Endothelial cell of umbilical vein (primary cell): ENCODE measurements at regions not wholly inside any gene's neighbourhood (a gene's known extent, or its start where the extent isn't known, plus 50 kb on each side); places are given as distances from the start of the nearest gene placed in this dataset.

Source experiments
- BruUV-seq: library from RNA; stranded (reverse); fragments of 400-500 nt; replicated peaks from 2 replicates; lab custom pipeline; 2021; lab: Mats Ljungman, UMichigan
- CTCF ChIA-PET: fragments of 300-600, 350-600 bp; sonication (Branson Sonifier 250); formaldehyde crosslinking; loops from one replicate; lab custom pipeline; 2021; ENCODE audit warnings: antibody characterized with exemption, inconsistent platforms; lab: Charles Lee
- POLR2A ChIA-PET: fragments of 300-600, 350-600 bp; sonication (Branson Sonifier 250); formaldehyde crosslinking; loops from one replicate; lab custom pipeline; 2021; ENCODE audit warnings: antibody characterized with exemption, inconsistent platforms; lab: Charles Lee
- DNase-seq: peaks from one replicate; pipeline ENCODE4 v3.0.0-alpha.2; 2011; ENCODE audit warnings: low read depth, low spot score
- FAIRE-seq: peaks from 2 replicates; lab custom pipeline; 2011; peaks lifted over from hg19 to GRCh38; lab: Jason Lieb, UNC
- H2AFZ ChIP-seq: 2 replicates; pipeline ENCODE4 v1.6.0; 2012; ENCODE audit warnings: low read depth, low read length, control low read depth, inconsistent platforms
- H3K27ac ChIP-seq: 2 replicates; pipeline ENCODE4 v1.5.1; 2011; ENCODE audit warnings: low read depth, mild to moderate bottlenecking, control low read depth, low read length, moderate library complexity; ENCODE audit not compliant: insufficient read depth
- H3K27me3 ChIP-seq, 2 experiments: 2 replicates each; pipeline versions ENCODE4 v1.6.0 to v1.6.1; 2011; ENCODE audit warnings: low read length in 2 of 2, mixed read lengths in 1 of 2; ENCODE audit not compliant: control insufficient read depth in 2 of 2, insufficient read depth in 2 of 2
- H3K36me3 ChIP-seq, 2 experiments: 2 replicates in 1 of 2; 3 replicates in 1 of 2; pipeline ENCODE4 v1.5.1; 2011; ENCODE audit warnings: low read length in 2 of 2, mild to moderate bottlenecking in 1 of 2, moderate library complexity in 1 of 2; ENCODE audit not compliant: control insufficient read depth in 2 of 2, insufficient read depth in 2 of 2; ENCODE audit errors: extremely low read depth in 1 of 2
- H3K4me1 ChIP-seq: 3 replicates; pipeline ENCODE4 v1.5.1; 2011; ENCODE audit warnings: mild to moderate bottlenecking, low read length; ENCODE audit not compliant: control insufficient read depth, insufficient read depth; ENCODE audit errors: extremely low read depth
- H3K4me2 ChIP-seq: 2 replicates; pipeline ENCODE4 v1.6.1; 2011; ENCODE audit warnings: low read length, control low read depth, mixed read lengths; ENCODE audit not compliant: insufficient read depth
- H3K4me3 ChIP-seq, 3 experiments: fragments of 200-600 bp in 1 of 3; sonication (generic), shearing (Covaris generic) in 1 of 3; replicated peaks in 1 of 3; 2 replicates each; pipeline ENCODE4 v1.5.1; 2011 to 2016; ENCODE audit warnings: control low read depth in 3 of 3, low read length in 3 of 3, mild to moderate bottlenecking in 2 of 3, inconsistent platforms in 1 of 3, low read depth in 1 of 3, moderate library complexity in 1 of 3; ENCODE audit not compliant: insufficient read depth in 1 of 3
- H3K79me2 ChIP-seq: 2 replicates; pipeline ENCODE4 v1.6.0; 2012; ENCODE audit warnings: low read length, inconsistent platforms; ENCODE audit not compliant: control insufficient read depth, insufficient read depth
- H3K9ac ChIP-seq: replicated peaks from 2 replicates; pipeline ENCODE3; 2011; ENCODE audit warnings: low read length, control low read depth; ENCODE audit not compliant: insufficient read depth; ENCODE audit errors: extremely low read depth
- H3K9me1 ChIP-seq: replicated peaks from 3 replicates; pipeline ENCODE4 v1.6.0; 2011; ENCODE audit warnings: mild to moderate bottlenecking, low read length; ENCODE audit not compliant: control insufficient read depth, insufficient read depth; ENCODE audit errors: extremely low read depth
- H3K9me3 ChIP-seq: replicated peaks from 2 replicates; pipeline ENCODE4 v1.5.1; 2012; ENCODE audit warnings: low read length, inconsistent platforms; ENCODE audit not compliant: control insufficient read depth, insufficient read depth
- H4K20me1 ChIP-seq: replicated peaks from 2 replicates; pipeline ENCODE3; 2011; ENCODE audit warnings: mild to moderate bottlenecking, low read length; ENCODE audit not compliant: control insufficient read depth, insufficient read depth; ENCODE audit errors: extremely low read depth
- CTCF ChIP-seq, 2 donors: IDR thresholded peaks; 1 replicate in 1 of 2; 2 replicates in 1 of 2; pipeline ENCODE4 v1.5.1; 2011; ENCODE audit warnings: low read length in 2 of 2, mild to moderate bottlenecking in 2 of 2, moderate library complexity in 2 of 2, control low read depth in 1 of 2, inconsistent platforms in 1 of 2, low read depth in 1 of 2; ENCODE audit not compliant: insufficient read depth in 1 of 2; ENCODE audit errors: extremely low read depth in 1 of 2
- EZH2 ChIP-seq: IDR thresholded peaks from 2 replicates; pipeline ENCODE4 v1.6.1; 2012; ENCODE audit warnings: borderline replicate concordance, low read depth, mild to moderate bottlenecking, moderate library complexity, low read length, inconsistent platforms; ENCODE audit not compliant: severe bottlenecking
- FOS ChIP-seq: IDR thresholded peaks from 2 replicates; pipeline ENCODE4 v1.6.1; 2011; ENCODE audit warnings: mild to moderate bottlenecking, low read length, moderate library complexity, borderline replicate concordance; ENCODE audit not compliant: insufficient read depth
- GATA2 ChIP-seq: IDR thresholded peaks from 2 replicates; pipeline ENCODE4 v1.7.0; 2011; ENCODE audit warnings: low read depth, mild to moderate bottlenecking, moderate library complexity, mixed read lengths, low read length; ENCODE audit not compliant: insufficient read length, insufficient read depth
- JUN ChIP-seq: IDR thresholded peaks from 2 replicates; pipeline ENCODE4 v1.6.1; 2011; ENCODE audit warnings: borderline replicate concordance, low read depth; ENCODE audit not compliant: insufficient read length, insufficient read depth
- MYC ChIP-seq: IDR thresholded peaks from one replicate; pipeline ENCODE4 v1.6.1; 2011; ENCODE audit warnings: mild to moderate bottlenecking, low read depth, low read length
- POLR2A ChIP-seq: IDR thresholded peaks from 2 replicates; pipeline ENCODE4 v1.6.1; 2012; ENCODE audit warnings: low read depth, mild to moderate bottlenecking, control low read depth, low read length
- POLR2AphosphoS5 ChIP-seq: IDR thresholded peaks from 2 replicates; pipeline ENCODE4 v1.6.1; 2012; ENCODE audit warnings: low read depth, mild to moderate bottlenecking, control low read depth, low read length, moderate library complexity; ENCODE audit not compliant: insufficient read depth
- dilution Hi-C: fragments of 300-500 bp; cut with MboI; formaldehyde crosslinking; loops from one replicate; pipeline ENCODE4 v1.15.0; 2019; ENCODE audit warnings: low sequenced_read_pairs; ENCODE audit not compliant: extremely low pct_ligation_motif_present
- intact Hi-C: fragments of 100-400 bp; cut with micrococcal nuclease; formaldehyde crosslinking; loops from one replicate; pipeline ENCODE4 v1.10.0; 2022
- TF ChIP-seq, protein P1 (sequence below): IDR thresholded peaks from 2 replicates; pipeline ENCODE4 v1.6.1; 2011; ENCODE audit not compliant: insufficient read depth, insufficient read length

DNA sequence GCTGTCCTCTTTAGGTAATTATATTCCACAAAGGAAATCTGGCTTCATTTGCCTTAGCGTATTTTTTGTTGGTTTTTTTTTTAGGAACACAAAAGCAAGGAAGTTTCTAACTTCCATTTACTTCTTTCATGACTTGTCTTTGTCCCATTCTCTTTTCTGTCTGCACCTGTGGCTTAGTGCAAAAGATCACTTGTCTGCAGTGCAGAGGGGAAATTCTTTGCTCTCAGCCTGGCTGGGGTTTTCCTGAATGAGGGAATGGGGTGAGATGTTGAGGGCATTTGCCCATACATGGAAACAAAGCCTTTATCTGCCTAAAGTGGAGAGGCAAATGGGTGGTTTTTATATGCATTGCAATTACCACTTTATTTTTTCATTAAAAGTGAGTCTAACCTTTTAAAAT is 361.1 kb upstream of the IGFBP3 start:
- dilution Hi-C loops: no loop called here
- Histone ChIP-seq H3K79me2 (no peaks in the 10 kb centered on the region), H3K9ac (no peak overlapping the region), H3K27ac (no peak overlapping the region), H3K9me1 (no peaks in the 10 kb centered on the region), H3K27me3 (no peaks in the 10 kb centered on the region), H3K4me3 (no peak overlapping the region), H3K4me2 (no peak overlapping the region), H4K20me1 (no peaks in the 10 kb centered on the region), H3K36me3 (no peaks in the 10 kb centered on the region), H3K9me3 (no peaks in the 10 kb centered on the region), H3K4me1 (no peaks in the 10 kb centered on the region), H2AFZ (no peak overlapping the region)
- ChIA-PET CTCF (interaction anchor here (0.6 kb wide), 1 partner anchor 143 kb away, joined by 3 read pairs; no protein-coding TSS in a partner anchor), POLR2A (no interaction called here)
- no TSS peak for BruUV-seq
- intact Hi-C loops: no loop called here
- DNase-seq: peak; percentile 55
- no peak for FAIRE-seq
- TF ChIP-seq FOS (no peak), MYC (no peak), CTCF (IDR thresholded peaks at IDR 0.05; ENCODE audit: extremely low read depth in 1 of 2, insufficient read depth in 1 of 2, low read depth in 1 of 2, low read length in 2 of 2) (no peak), GATA2 (no peak)
- TF ChIP-seq, protein P1, sequence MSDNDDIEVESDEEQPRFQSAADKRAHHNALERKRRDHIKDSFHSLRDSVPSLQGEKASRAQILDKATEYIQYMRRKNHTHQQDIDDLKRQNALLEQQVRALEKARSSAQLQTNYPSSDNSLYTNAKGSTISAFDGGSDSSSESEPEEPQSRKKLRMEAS: no peak

- FAIRE-seq: no peak
- no TSS peak for BruUV-seq
- Histone ChIP-seq H3K4me2 (no peak overlapping the region), H3K79me2 (no peaks in the 10 kb centered on the region), H3K27me3 (no peaks in the 10 kb centered on the region), H3K9me1 (no peaks in the 10 kb centered on the region), H3K27ac (no peak overlapping the region), H2AFZ (no peak overlapping the region), H3K9me3 (no peaks in the 10 kb centered on the region), H3K4me3 (no peak overlapping the region), H4K20me1 (no peaks in the 10 kb centered on the region), H3K9ac (no peak overlapping the region), H3K4me1 (no peaks in the 10 kb centered on the region), H3K36me3 (no peaks in the 10 kb centered on the region)
- dilution Hi-C loops: no loop called here
- DNase-seq: no peak
- intact Hi-C loops: no loop called here
- CTCF ChIA-PET: no interaction called here
- POLR2A ChIA-PET: no interaction called here
- TF ChIP-seq GATA2 (no peak), EZH2 (no peak), POLR2AphosphoS5 (no peak), JUN (no peak), MYC (no peak), CTCF (IDR thresholded peaks at IDR 0.05; ENCODE audit: extremely low read depth in 1 of 2, insufficient read depth in 1 of 2, low read depth in 1 of 2, low read length in 2 of 2) (no peak), POLR2A (no peak), FOS (no peak)
- TF ChIP-seq, protein P1: no peak
These were observed 360.0 kb upstream of the IGFBP3 start for GRCh38 chr7:46281071-46281470.
